HepG2 (cell line): ENCODE measurements at regions not wholly inside any gene's neighbourhood (a gene's known extent, or its start where the extent isn't known, plus 50 kb on each side); places are given as distances from the start of the nearest gene placed in this dataset.

ENCODE experiments used
- ATAC-seq: fragments of 200-7000 bp; cut with Tn5 transposase; 3 replicates; pipeline ENCODE4 v1.9.1; 2020; ENCODE audit warnings: mild to moderate bottlenecking, moderate library complexity
- BruUV-seq: library from RNA; stranded (reverse); fragments of 400-500 nt; replicated peaks from 2 replicates; lab custom pipeline; 2021; lab: Mats Ljungman, UMichigan
- CTCF ChIA-PET: fragments of 300-600 bp; formaldehyde crosslinking; extraction: SDS; loops from one replicate; lab custom pipeline; 2021; ENCODE audit warnings: low total read pairs, inconsistent platforms, low intra/inter-chr PET ratio; lab: Yijun Ruan, JAX
- POLR2A ChIA-PET: fragments of 350-600 bp; sonication (Branson Sonifier 250); formaldehyde crosslinking; loops from one replicate; lab custom pipeline; 2020; ENCODE audit warnings: antibody characterized with exemption, inconsistent platforms; lab: Yijun Ruan, JAX
- DNase-seq: peaks from one replicate; pipeline ENCODE4 v3.0.0-alpha.2; 2015; ENCODE audit warnings: low spot score
- FAIRE-seq: peaks from 3 replicates; lab custom pipeline; 2011; peaks lifted over from hg19 to GRCh38; lab: Jason Lieb, UNC
- H2AFZ ChIP-seq: one replicate; pipeline ENCODE4 v1.6.1; 2011; ENCODE audit warnings: low read length, inconsistent platforms
- H3K27ac ChIP-seq: fragments of 300-600 bp; 3 replicates; pipeline ENCODE4 v1.8.0; 2011; ENCODE audit warnings: mixed run types, mild to moderate bottlenecking, mixed read lengths, low read length, inconsistent platforms; ENCODE audit not compliant: insufficient read depth; ENCODE audit errors: extremely low read length
- H3K27me3 ChIP-seq, 2 experiments: fragments of 200-600 bp in 1 of 2; 2 replicates in 1 of 2; 3 replicates in 1 of 2; pipeline versions ENCODE4 v1.6.0 to v1.8.0; 2011; ENCODE audit warnings: low read length in 2 of 2, mild to moderate bottlenecking in 2 of 2, moderate library complexity in 2 of 2, inconsistent platforms in 1 of 2; ENCODE audit not compliant: insufficient read depth in 2 of 2, control insufficient read depth in 1 of 2
- H3K36me3 ChIP-seq, 2 experiments: fragments of 200-600 bp in 1 of 2; replicated peaks in 1 of 2; 2 replicates in 1 of 2; 3 replicates in 1 of 2; pipeline versions ENCODE4 v1.5.1 to v1.8.0; 2011; ENCODE audit warnings: low read length in 2 of 2, inconsistent platforms in 1 of 2; ENCODE audit not compliant: insufficient read depth in 2 of 2, control insufficient read depth in 1 of 2
- H3K4me1 ChIP-seq: 2 replicates; pipeline ENCODE4 v1.5.1; 2012; ENCODE audit warnings: low read length, inconsistent platforms; ENCODE audit not compliant: insufficient read depth
- H3K4me2 ChIP-seq: 2 replicates; pipeline ENCODE4 v1.6.0; 2011; ENCODE audit warnings: low read depth, low read length, inconsistent platforms
- H3K4me3 ChIP-seq, 3 experiments: fragments of 200-600 bp in 1 of 3; sonication (generic), shearing (Covaris generic) in 1 of 3; replicated peaks in 1 of 3; 2 replicates each; pipeline ENCODE4 v1.5.1; 2011 to 2016; ENCODE audit warnings: low read length in 3 of 3, inconsistent platforms in 2 of 3, low read depth in 2 of 3, mild to moderate bottlenecking in 2 of 3, control low read depth in 1 of 3, mixed read lengths in 1 of 3; ENCODE audit not compliant: insufficient read depth in 1 of 3
- H3K79me2 ChIP-seq: one replicate; pipeline ENCODE4 v1.6.1; 2011; ENCODE audit warnings: low read length, inconsistent platforms; ENCODE audit not compliant: insufficient read depth
- H3K9ac ChIP-seq: 2 replicates; pipeline ENCODE4 v1.6.0; 2011; ENCODE audit warnings: mild to moderate bottlenecking, low read depth, low read length, inconsistent platforms; ENCODE audit not compliant: insufficient read depth
- H3K9me3 ChIP-seq: 2 replicates; pipeline ENCODE4 v1.5.1; 2012; ENCODE audit warnings: mild to moderate bottlenecking, low read length
- H4K20me1 ChIP-seq: 2 replicates; pipeline ENCODE4 v1.6.0; 2011; ENCODE audit warnings: inconsistent platforms, mild to moderate bottlenecking, low read length, moderate library complexity; ENCODE audit not compliant: insufficient read depth
- BHLHE40 ChIP-seq: IDR thresholded peaks from 2 replicates; pipeline ENCODE4 v1.6.1; 2011; ENCODE audit warnings: low read length, improper control_type of control experiment
- HDAC1 ChIP-seq: sonication (generic); formaldehyde crosslinking; IDR thresholded peaks from 2 replicates; pipeline ENCODE4 v1.5.1; 2020; ENCODE audit warnings: mild to moderate bottlenecking, missing genetic modification reagents
- HDAC2 ChIP-seq: sonication (generic); formaldehyde crosslinking; IDR thresholded peaks from 2 replicates; pipeline ENCODE4 v1.4.0; 2020; ENCODE audit warnings: missing genetic modification reagents
- IRF2 ChIP-seq: IDR thresholded peaks from 2 replicates; pipeline ENCODE4 v1.6.1; 2018; ENCODE audit warnings: missing genetic modification reagents, missing compliant biosample characterization
- NR2F1 ChIP-seq, 2 experiments: fragments of 450-650 bp in 1 of 2; formaldehyde crosslinking in 1 of 2; IDR thresholded peaks; 2 replicates each; pipeline versions ENCODE4 v1.5.0 to v1.6.1; 2016 to 2020; ENCODE audit warnings: mild to moderate bottlenecking in 1 of 2, missing compliant biosample characterization in 1 of 2, missing genetic modification reagents in 1 of 2, moderate library complexity in 1 of 2
- SRF ChIP-seq: IDR thresholded peaks from 2 replicates; pipeline ENCODE4 v1.6.1; 2011; ENCODE audit warnings: mild to moderate bottlenecking, low read depth, low read length, moderate library complexity
- ZBTB8A ChIP-seq: sonication (generic); formaldehyde crosslinking; IDR thresholded peaks from 2 replicates; pipeline ENCODE4 v1.4.0; 2020; ENCODE audit warnings: mild to moderate bottlenecking, low read depth, missing genetic modification reagents, borderline replicate concordance
- ZKSCAN5 ChIP-seq: sonication (generic); formaldehyde crosslinking; IDR thresholded peaks from 2 replicates; pipeline ENCODE4 v1.5.1; 2020; ENCODE audit warnings: mild to moderate bottlenecking, missing genetic modification reagents
- ZNF124 ChIP-seq: sonication (generic); formaldehyde crosslinking; IDR thresholded peaks from 2 replicates; pipeline ENCODE4 v1.4.0; 2020; ENCODE audit warnings: missing genetic modification reagents
- ZNF253 ChIP-seq: sonication (generic); formaldehyde crosslinking; IDR thresholded peaks from 2 replicates; pipeline ENCODE4 v1.8.0; 2022; ENCODE audit warnings: mild to moderate bottlenecking, missing genetic modification reagents, borderline replicate concordance
- ZNF3 ChIP-seq: IDR thresholded peaks from 2 replicates; pipeline ENCODE4 v1.7.0; 2017; ENCODE audit warnings: inconsistent platforms
- ZNF564 ChIP-seq: sonication (generic); formaldehyde crosslinking; IDR thresholded peaks from 2 replicates; pipeline ENCODE4 v1.8.1; 2023; ENCODE audit warnings: mild to moderate bottlenecking, missing genetic modification reagents
- ZSCAN20 ChIP-seq: sonication (generic); formaldehyde crosslinking; IDR thresholded peaks from 2 replicates; pipeline ENCODE4 v1.4.0; 2020; ENCODE audit warnings: missing genetic modification reagents, mild to moderate bottlenecking, borderline replicate concordance
- WGBS: methylation state at CpG from one replicate; pipeline ENCODE4 v1.1.6; 2017; ENCODE audit warnings: low lambda C conversion rate; 5-methylcytosine and 5-hydroxymethylcytosine counted together
- in situ Hi-C: cut with HindIII; loops from 2 replicates; pipeline ENCODE4 v1.10.0; 2017; ENCODE audit warnings: low pct_unique_long_range_greater_than_20kb; ENCODE audit not compliant: extremely low pct_ligation_motif_present
- intact Hi-C: fragments of 100-400 bp; cut with micrococcal nuclease; formaldehyde crosslinking; loops from one replicate; pipeline ENCODE4 v1.10.0; 2022; ENCODE audit not compliant: unreplicated experiment
- TF ChIP-seq, protein P1 (sequence below): IDR thresholded peaks from 2 replicates; pipeline ENCODE4 v1.6.1; 2018; ENCODE audit warnings: missing genetic modification reagents, mild to moderate bottlenecking, missing compliant biosample characterization
- TF ChIP-seq, protein P2 (sequence below): sonication (generic); formaldehyde crosslinking; IDR thresholded peaks from 2 replicates; pipeline ENCODE4 v1.5.0; 2020; ENCODE audit warnings: missing genetic modification reagents
- TF ChIP-seq, protein P3 (sequence below): sonication (generic); formaldehyde crosslinking; IDR thresholded peaks from 2 replicates; pipeline ENCODE4 v1.8.1; 2023; ENCODE audit warnings: mild to moderate bottlenecking, missing genetic modification reagents

DNA sequence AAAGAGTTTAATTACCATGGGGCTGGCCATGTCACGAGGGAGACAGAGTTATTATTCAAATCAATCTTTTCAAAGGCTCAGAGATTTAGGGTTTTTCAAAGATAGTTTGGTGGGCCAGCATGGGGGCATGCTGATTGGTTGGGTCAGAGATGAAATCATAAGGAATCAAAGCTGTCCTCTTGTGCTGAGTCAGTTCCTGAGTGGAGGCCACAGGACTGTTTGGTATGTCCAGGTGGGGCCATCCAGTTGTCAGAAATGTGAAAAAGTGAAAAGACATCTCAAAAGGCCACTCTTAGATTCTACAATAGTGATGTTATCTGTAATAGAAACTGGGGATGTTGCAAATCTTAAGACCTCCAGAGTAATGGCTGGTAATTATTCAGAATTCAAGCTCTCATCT is 288.6 kb downstream of the EN1 start:
- H3K4me2 ChIP-seq = no peak overlapping the region
- DNase-seq (no peak), FAIRE-seq (no peak), ATAC-seq (no peak)
- intact Hi-C loops = no loop called here
- H3K36me3 ChIP-seq = no peaks in the 10 kb centered on the region
- 0% methylated on average over 1 of the region's 1 CpG for WGBS
- POLR2A ChIA-PET = no interaction called here
- H3K4me3 ChIP-seq = no peak overlapping the region
- H3K9ac ChIP-seq = no peak overlapping the region
- no TSS peak for BruUV-seq
- TF ChIP-seq ZNF564 (CRISPR knock-in tag) = no peak
- TF ChIP-seq, all 625 proteins: peak for 0
- no peaks in the 10 kb centered on the region for H3K79me2 ChIP-seq
- in situ Hi-C loops = no loop called here
- H3K4me1 ChIP-seq = no peaks in the 10 kb centered on the region
- no peaks in the 10 kb centered on the region for H3K9me3 ChIP-seq
- CTCF ChIA-PET = no interaction called here
- no peak overlapping the region for H3K27ac ChIP-seq
- H4K20me1 ChIP-seq = no peaks in the 10 kb centered on the region
- no peaks in the 10 kb centered on the region for H3K27me3 ChIP-seq
- H2AFZ ChIP-seq = no peak overlapping the region

DNA sequence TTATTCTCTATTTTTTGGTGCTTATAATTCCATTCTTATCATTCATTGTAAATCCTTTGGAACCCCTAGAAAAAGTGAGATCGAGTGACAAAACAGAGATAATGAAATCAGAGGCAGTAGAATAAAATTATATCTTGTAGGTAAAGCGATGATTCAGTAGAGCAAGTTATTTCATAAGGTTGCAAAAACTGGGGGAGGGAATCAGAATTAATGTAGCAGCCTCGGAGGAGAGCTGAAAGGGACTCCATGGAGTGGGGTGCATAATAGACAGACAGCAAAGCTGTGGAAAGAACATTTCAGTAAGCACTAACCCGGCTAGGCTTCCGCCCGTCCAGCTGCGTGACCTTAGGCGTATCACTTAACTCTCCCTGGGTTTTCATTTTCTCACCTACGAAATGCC is 289.7 kb downstream of the EN1 start:
- no peak for ATAC-seq
- no peak for TF ChIP-seq BHLHE40
- no peak for TF ChIP-seq SRF
- TF ChIP-seq ZSCAN20 (CRISPR knock-in tag) = no peak
- no peak for TF ChIP-seq ZBTB8A
- TF ChIP-seq, protein P1, sequence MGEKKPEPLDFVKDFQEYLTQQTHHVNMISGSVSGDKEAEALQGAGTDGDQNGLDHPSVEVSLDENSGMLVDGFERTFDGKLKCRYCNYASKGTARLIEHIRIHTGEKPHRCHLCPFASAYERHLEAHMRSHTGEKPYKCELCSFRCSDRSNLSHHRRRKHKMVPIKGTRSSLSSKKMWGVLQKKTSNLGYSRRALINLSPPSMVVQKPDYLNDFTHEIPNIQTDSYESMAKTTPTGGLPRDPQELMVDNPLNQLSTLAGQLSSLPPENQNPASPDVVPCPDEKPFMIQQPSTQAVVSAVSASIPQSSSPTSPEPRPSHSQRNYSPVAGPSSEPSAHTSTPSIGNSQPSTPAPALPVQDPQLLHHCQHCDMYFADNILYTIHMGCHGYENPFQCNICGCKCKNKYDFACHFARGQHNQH (CRISPR knock-in tag) = no peak
- no peak for TF ChIP-seq ZNF124 (CRISPR knock-in tag)
- TF ChIP-seq, protein P2, sequence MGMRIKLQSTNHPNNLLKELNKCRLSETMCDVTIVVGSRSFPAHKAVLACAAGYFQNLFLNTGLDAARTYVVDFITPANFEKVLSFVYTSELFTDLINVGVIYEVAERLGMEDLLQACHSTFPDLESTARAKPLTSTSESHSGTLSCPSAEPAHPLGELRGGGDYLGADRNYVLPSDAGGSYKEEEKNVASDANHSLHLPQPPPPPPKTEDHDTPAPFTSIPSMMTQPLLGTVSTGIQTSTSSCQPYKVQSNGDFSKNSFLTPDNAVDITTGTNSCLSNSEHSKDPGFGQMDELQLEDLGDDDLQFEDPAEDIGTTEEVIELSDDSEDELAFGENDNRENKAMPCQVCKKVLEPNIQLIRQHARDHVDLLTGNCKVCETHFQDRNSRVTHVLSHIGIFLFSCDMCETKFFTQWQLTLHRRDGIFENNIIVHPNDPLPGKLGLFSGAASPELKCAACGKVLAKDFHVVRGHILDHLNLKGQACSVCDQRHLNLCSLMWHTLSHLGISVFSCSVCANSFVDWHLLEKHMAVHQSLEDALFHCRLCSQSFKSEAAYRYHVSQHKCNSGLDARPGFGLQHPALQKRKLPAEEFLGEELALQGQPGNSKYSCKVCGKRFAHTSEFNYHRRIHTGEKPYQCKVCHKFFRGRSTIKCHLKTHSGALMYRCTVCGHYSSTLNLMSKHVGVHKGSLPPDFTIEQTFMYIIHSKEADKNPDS = no peak
- TF ChIP-seq ZNF3 (CRISPR knock-in tag) = no peak
- no peak for TF ChIP-seq IRF2
- no peak for TF ChIP-seq ZNF253 (CRISPR knock-in tag)
- no peak for TF ChIP-seq HDAC1 (CRISPR knock-in tag)
- TF ChIP-seq HDAC2 = no peak
- TF ChIP-seq NR2F1 (CRISPR knock-in tag; IDR thresholded peaks at IDR 0.05) = no peak
- TF ChIP-seq, protein P3, sequence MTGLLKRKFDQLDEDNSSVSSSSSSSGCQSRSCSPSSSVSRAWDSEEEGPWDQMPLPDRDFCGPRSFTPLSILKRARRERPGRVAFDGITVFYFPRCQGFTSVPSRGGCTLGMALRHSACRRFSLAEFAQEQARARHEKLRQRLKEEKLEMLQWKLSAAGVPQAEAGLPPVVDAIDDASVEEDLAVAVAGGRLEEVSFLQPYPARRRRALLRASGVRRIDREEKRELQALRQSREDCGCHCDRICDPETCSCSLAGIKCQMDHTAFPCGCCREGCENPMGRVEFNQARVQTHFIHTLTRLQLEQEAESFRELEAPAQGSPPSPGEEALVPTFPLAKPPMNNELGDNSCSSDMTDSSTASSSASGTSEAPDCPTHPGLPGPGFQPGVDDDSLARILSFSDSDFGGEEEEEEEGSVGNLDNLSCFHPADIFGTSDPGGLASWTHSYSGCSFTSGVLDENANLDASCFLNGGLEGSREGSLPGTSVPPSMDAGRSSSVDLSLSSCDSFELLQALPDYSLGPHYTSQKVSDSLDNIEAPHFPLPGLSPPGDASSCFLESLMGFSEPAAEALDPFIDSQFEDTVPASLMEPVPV (CRISPR knock-in tag) = no peak
- no peak for TF ChIP-seq ZKSCAN5 (CRISPR knock-in tag)

More for the DNA sequence above, 289.7 kb downstream of the EN1 start:
- H3K27ac ChIP-seq = no peak overlapping the region
- CTCF ChIA-PET = no interaction called here
- intact Hi-C loops (no loop called here), in situ Hi-C loops (no loop called here)
- WGBS = 44% methylated on average over 9 of the region's 9 CpGs
- POLR2A ChIA-PET = no interaction called here
- DNase-seq (no peak), FAIRE-seq (no peak)
- H3K79me2 ChIP-seq = no peaks in the 10 kb centered on the region
- H3K9ac ChIP-seq = no peak overlapping the region
- H3K4me1 ChIP-seq = no peaks in the 10 kb centered on the region
- H4K20me1 ChIP-seq = no peaks in the 10 kb centered on the region
- H3K4me3 ChIP-seq = no peak overlapping the region
- H3K9me3 ChIP-seq = no peaks in the 10 kb centered on the region
- no peak overlapping the region for H3K4me2 ChIP-seq
- BruUV-seq = no TSS peak
- H3K36me3 ChIP-seq = no peaks in the 10 kb centered on the region
- no peak overlapping the region for H2AFZ ChIP-seq
- H3K27me3 ChIP-seq = no peaks in the 10 kb centered on the region
